Ovary (tissue), 7 donors: ENCODE measurements at regions not wholly inside any gene's neighbourhood (a gene's known extent, or its start where the extent isn't known, plus 50 kb on each side); places are given as distances from the start of the nearest gene placed in this dataset.

Experiments
- DNase-seq, 5 donors: peaks; one replicate each; pipeline ENCODE4 v3.0.0-alpha.2; 2019 to 2020
- H3K27ac ChIP-seq, 2 donors: fragments of 200-600 bp; one replicate each; pipeline versions ENCODE4 v1.5.1 to v1.8.0; 2019 to 2022
- H3K27me3 ChIP-seq: fragments of 200-600 bp; one replicate; pipeline ENCODE4 v1.8.0; 2022
- H3K36me3 ChIP-seq: fragments of 200-600 bp; sonication (generic); one replicate; pipeline ENCODE4 v1.5.1; 2019
- H3K4me1 ChIP-seq: one replicate; pipeline ENCODE4 v1.8.1; 2013; ENCODE audit warnings: mild to moderate bottlenecking, moderate library complexity; ENCODE audit not compliant: insufficient read depth
- H3K4me3 ChIP-seq: fragments of 200-600 bp; sonication (generic); one replicate; pipeline ENCODE4 v1.5.1; 2017
- H3K9me3 ChIP-seq, 2 donors: fragments of 200-600 bp in 1 of 2; sonication (generic) in 1 of 2; one replicate each; pipeline versions ENCODE4 v1.5.1 to v1.8.1; 2013 to 2019; ENCODE audit warnings: mild to moderate bottlenecking in 1 of 2, moderate library complexity in 1 of 2
- CTCF ChIP-seq, 3 donors: fragments of 450-650 bp in 2 of 3; fragments of 200-600 bp in 1 of 3; IDR thresholded peaks; one replicate each; pipeline versions ENCODE4 v1.5.1 to v1.8.0; 2016 to 2022; ENCODE audit warnings: antibody characterized with exemption in 3 of 3, mild to moderate bottlenecking in 1 of 3
- EP300 ChIP-seq: sonication (generic); formaldehyde crosslinking; IDR thresholded peaks from one replicate; pipeline ENCODE4 v1.6.1; 2017; ENCODE audit warnings: antibody characterized with exemption
- POLR2A ChIP-seq: fragments of 450-650 bp; IDR thresholded peaks from one replicate; pipeline ENCODE4 v1.6.1; 2017; ENCODE audit warnings: antibody characterized with exemption, mild to moderate bottlenecking, moderate library complexity
- WGBS, 3 donors: extraction: QIAGEN DNeasy Blood & Tissue Kit in 1 of 3; methylation state at CpG; one replicate each; pipeline versions ENCODE4 v1.1.5 to v1.1.7; 2013 to 2017; 5-methylcytosine and 5-hydroxymethylcytosine counted together
- intact Hi-C, 4 donors: fragments of 100-400 bp; cut with DNase I; formaldehyde crosslinking; loops; one replicate each; pipeline versions ENCODE4 v1.11.0 to v1.15.1; 2022 to 2023
- donor health status: DM: no; HTN: no; CAD: no; lungs with moderate emphysema.
- donor health status: DM: no; HTN: no; CAD: no.
- donor health status: Bipolar disorder and iron deficiency.
- donor health status: DM: no; HTN: no; CAD: no.
- donor health status: DM: yes; HTN: yes; CAD: no.

- intact Hi-C loops: no loop called here
- Histone ChIP-seq H3K4me1 (no peaks in the 10 kb centered on the region), H3K9me3 (no peaks in the 10 kb centered on the region), H3K36me3 (no peaks in the 10 kb centered on the region), H3K27me3 (no peaks in the 10 kb centered on the region), H3K27ac (no peak overlapping the region), H3K4me3 (no peak overlapping the region)
- DNase-seq: no peak
- WGBS, 3 donors: 90 to 94% (median 94%) methylated on average over 22 of the region's 22 CpGs
- no peak for TF ChIP-seq POLR2A
- TF ChIP-seq CTCF (IDR thresholded peaks at IDR 0.05): no peak
- no peak for TF ChIP-seq EP300
These were observed 1681.9 kb upstream of the ADGRL3 start for GRCh38 chr4:59518005-59518823.

DNA sequence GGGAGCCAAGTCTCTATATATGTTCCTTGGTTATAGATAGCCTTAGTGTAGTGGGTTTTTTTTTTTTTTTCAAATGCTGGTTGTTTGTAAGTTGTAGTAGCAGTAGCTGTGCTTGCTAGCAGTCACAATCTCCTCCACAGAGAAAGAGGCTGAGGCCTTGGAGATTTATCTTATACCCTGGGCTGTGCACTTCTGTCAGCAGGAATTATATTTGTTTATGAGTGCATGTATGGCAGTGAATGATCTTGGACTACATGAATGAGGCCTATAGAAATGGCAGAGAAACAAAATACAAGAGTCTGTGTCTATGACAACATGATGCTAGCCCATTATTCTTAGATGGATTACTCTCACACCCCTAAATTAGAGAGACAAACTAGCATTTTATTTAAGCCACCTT lies 1674.2 kb upstream of the ADGRL3 start:
- Histone ChIP-seq H3K9me3 (no peaks in the 10 kb centered on the region), H3K36me3 (no peaks in the 10 kb centered on the region), H3K4me1 (no peaks in the 10 kb centered on the region), H3K4me3 (no peak overlapping the region), H3K27ac (no peak overlapping the region), H3K27me3 (no peaks in the 10 kb centered on the region)
- no peak for DNase-seq
- TF ChIP-seq POLR2A: no peak
- TF ChIP-seq EP300: no peak
- TF ChIP-seq CTCF (IDR thresholded peaks at IDR 0.05): no peak
- intact Hi-C loops: no loop called here

GRCh38 chr4:59535541-59535940 lies 1664.6 kb upstream of the ADGRL3 start:
- Histone ChIP-seq H3K36me3 (no peaks in the 10 kb centered on the region), H3K9me3 (no peaks in the 10 kb centered on the region), H3K4me3 (no peak overlapping the region), H3K4me1 (no peaks in the 10 kb centered on the region), H3K27ac (no peak overlapping the region), H3K27me3 (no peaks in the 10 kb centered on the region)
- DNase-seq: no peak
- TF ChIP-seq POLR2A (no peak), CTCF (IDR thresholded peaks at IDR 0.05) (no peak), EP300 (no peak)
- WGBS, 3 donors: 47 to 57% (median 57%) methylated on average over 1 of the region's 1 CpG
- intact Hi-C loops: no loop called here

DNA sequence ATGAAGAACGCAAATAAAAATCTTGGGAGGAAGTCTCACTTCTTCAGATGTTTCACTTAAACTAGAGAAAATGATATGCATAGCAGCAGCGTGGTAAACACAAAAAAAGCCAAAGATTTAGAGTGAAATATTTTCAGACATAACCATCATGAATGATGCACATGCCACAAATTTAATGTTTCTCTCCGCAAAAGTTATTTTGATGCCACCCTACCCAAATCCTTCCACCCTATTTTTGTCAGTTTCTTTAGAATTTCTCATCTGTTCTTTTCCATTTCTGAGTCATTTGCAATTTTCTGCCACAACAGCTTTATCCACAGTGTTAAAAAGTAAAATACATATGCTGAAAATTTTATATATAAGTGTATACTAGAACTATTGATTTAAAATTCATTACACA lies 1663.7 kb upstream of the ADGRL3 start:
- no peak for TF ChIP-seq EP300
- no peak for TF ChIP-seq POLR2A
- no peak for TF ChIP-seq CTCF (IDR thresholded peaks at IDR 0.05)
- 80 to 85% (median 80%) methylated on average over 3 of the region's 3 CpGs for WGBS, 3 donors
- Histone ChIP-seq H3K4me1 (no peaks in the 10 kb centered on the region), H3K4me3 (no peak overlapping the region), H3K27me3 (no peaks in the 10 kb centered on the region), H3K9me3 (no peaks in the 10 kb centered on the region), H3K36me3 (no peaks in the 10 kb centered on the region), H3K27ac (no peak overlapping the region)
- intact Hi-C loops: no loop called here
- DNase-seq: no peak
